PC-3 (cell line): ENCODE measurements at regions not wholly inside any gene's neighbourhood (a gene's known extent, or its start where the extent isn't known, plus 50 kb on each side); places are given as distances from the start of the nearest gene placed in this dataset.

Experiments used
- ATAC-seq: fragments of 200-7000 bp; cut with Tn5 transposase; 2 replicates; pipeline ENCODE4 v1.9.1; 2020; ENCODE audit warnings: mild to moderate bottlenecking, moderate library complexity
- BruUV-seq: library from RNA; stranded (reverse); fragments of 400-500 nt; replicated peaks from 2 replicates; lab custom pipeline; 2021; lab: Mats Ljungman, UMichigan
- CTCF ChIA-PET: fragments of 300-600 bp; sonication (Branson Sonifier 250); formaldehyde crosslinking; loops from one replicate; lab custom pipeline; 2022; ENCODE audit warnings: antibody characterized with exemption; lab: Charles Lee
- POLR2A ChIA-PET: fragments of 300-600 bp; sonication (Branson Sonifier 250); formaldehyde crosslinking; loops from one replicate; lab custom pipeline; 2022; ENCODE audit warnings: antibody characterized with exemption; ENCODE audit not compliant: unreplicated experiment; lab: Charles Lee
- DNase-seq: peaks from one replicate; pipeline ENCODE4 v3.0.0-alpha.2; 2015
- H2AFZ ChIP-seq: fragments of 300-600 bp; sonication (generic); 2 replicates; pipeline ENCODE4 v1.6.0; 2016; ENCODE audit warnings: antibody characterized with exemption, low read length
- H3F3A ChIP-seq: fragments of 300-600 bp; sonication (generic); one replicate; pipeline ENCODE4 v1.6.0; 2017; ENCODE audit warnings: antibody characterized with exemption, low read length, control low read depth, mild to moderate bottlenecking; ENCODE audit not compliant: unreplicated experiment
- H3K27ac ChIP-seq: fragments of 300-600 bp; sonication (generic); 2 replicates; pipeline ENCODE4 v1.5.1; 2016; ENCODE audit warnings: mild to moderate bottlenecking, low read length
- H3K27me3 ChIP-seq: fragments of 300-600 bp; sonication (generic); 2 replicates; pipeline ENCODE4 v1.6.1; 2016; ENCODE audit warnings: low read length, mixed read lengths
- H3K36me3 ChIP-seq: fragments of 300-600 bp; sonication (generic); 2 replicates; pipeline ENCODE4 v1.6.1; 2016; ENCODE audit warnings: low read depth, mixed run types, low read length, mixed read lengths
- H3K4me1 ChIP-seq: fragments of 300-600 bp; sonication (generic); 2 replicates; pipeline ENCODE4 v1.5.1; 2016; ENCODE audit warnings: low read length; ENCODE audit not compliant: insufficient read depth
- H3K4me2 ChIP-seq: fragments of 300-600 bp; sonication (generic); 2 replicates; pipeline ENCODE4 v1.6.0; 2016; ENCODE audit warnings: low read length
- H3K4me3 ChIP-seq: fragments of 300-600 bp; sonication (generic); 2 replicates; pipeline ENCODE4 v1.5.1; 2016; ENCODE audit warnings: mild to moderate bottlenecking, low read length, mixed read lengths
- H3K79me2 ChIP-seq: fragments of 300-600 bp; sonication (generic); 2 replicates; pipeline ENCODE4 v1.6.1; 2017; ENCODE audit warnings: low read length, mixed read lengths
- H3K9ac ChIP-seq: fragments of 300-600 bp; sonication (generic); 2 replicates; pipeline ENCODE4 v1.6.0; 2016; ENCODE audit warnings: mild to moderate bottlenecking, low read length
- H3K9me2 ChIP-seq: fragments of 300-600 bp; sonication (generic); replicated peaks from 2 replicates; pipeline ENCODE4 v1.6.1; 2016; ENCODE audit warnings: mixed run types, low read length, mixed read lengths
- H3K9me3 ChIP-seq: fragments of 300-600 bp; sonication (generic); 2 replicates; pipeline ENCODE4 v1.6.1; 2016; ENCODE audit warnings: low read length, mixed read lengths
- H4K20me1 ChIP-seq: fragments of 300-600 bp; sonication (generic); 2 replicates; pipeline ENCODE4 v1.6.1; 2016; ENCODE audit warnings: low read length, mixed read lengths
- EZH2 ChIP-seq: fragments of 300-600 bp; sonication (generic); IDR thresholded peaks from one replicate; pipeline ENCODE4 v1.6.1; 2017; ENCODE audit warnings: antibody characterized with exemption, mild to moderate bottlenecking, low read length; ENCODE audit not compliant: unreplicated experiment
- EZH2phosphoT487 ChIP-seq: fragments of 300-600 bp; sonication (generic); IDR thresholded peaks from 2 replicates; pipeline ENCODE4 v1.6.1; 2018; ENCODE audit warnings: mild to moderate bottlenecking, antibody characterized with exemption, low read length, borderline replicate concordance
- intact Hi-C: fragments of 100-400 bp; cut with micrococcal nuclease; formaldehyde crosslinking; loops from 2 replicates; pipeline ENCODE4 v1.9.0; 2023
- TF ChIP-seq, protein P1 (sequence below): fragments of 300-600 bp; sonication (generic); conservative IDR thresholded peaks from 2 replicates; pipeline ENCODE4 v1.5.1; 2017; ENCODE audit warnings: antibody characterized with exemption, low read depth, mild to moderate bottlenecking, low read length

DNA sequence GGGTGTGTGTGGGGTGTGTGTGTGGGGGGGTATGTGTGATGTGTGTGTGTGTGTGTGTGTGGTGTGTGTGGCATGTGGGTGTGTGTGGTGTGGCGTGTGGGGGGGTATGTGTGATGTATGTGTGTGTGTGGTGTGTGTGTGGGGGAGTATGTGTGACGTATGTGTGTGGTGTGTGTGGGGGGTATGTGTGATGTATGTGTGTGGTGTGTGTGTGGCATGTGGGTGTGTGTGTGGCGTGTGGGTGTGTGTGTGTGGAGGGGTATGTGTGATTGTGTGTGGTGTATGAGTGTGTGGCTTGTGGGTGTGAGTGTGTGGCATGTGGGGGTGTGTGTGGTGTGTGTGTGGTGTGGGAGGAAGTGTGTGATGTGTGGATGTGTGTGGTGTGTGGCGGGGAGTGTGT lies 442.3 kb downstream of the PREX1 start:
- Histone ChIP-seq H3K9me3 (no peaks in the 10 kb centered on the region), H3K4me3 (no peak overlapping the region), H3K4me1 (no peaks in the 10 kb centered on the region), H3K27me3 (peaks cover 14% of the 10 kb centered on the region), H3K4me2 (no peak overlapping the region), H3K9ac (no peak overlapping the region), H3F3A (no peaks in the 10 kb centered on the region), H3K9me2 (no peaks in the 10 kb centered on the region), H2AFZ (no peak overlapping the region), H3K79me2 (no peaks in the 10 kb centered on the region), H4K20me1 (no peaks in the 10 kb centered on the region), H3K27ac (no peak overlapping the region), H3K36me3 (no peaks in the 10 kb centered on the region)
- ATAC-seq (no peak), DNase-seq (no peak)
- POLR2A ChIA-PET, result no interaction called here
- CTCF ChIA-PET, result no interaction called here
- TF ChIP-seq EZH2phosphoT487 (no peak), EZH2 (no peak)
- TF ChIP-seq, protein P1, sequence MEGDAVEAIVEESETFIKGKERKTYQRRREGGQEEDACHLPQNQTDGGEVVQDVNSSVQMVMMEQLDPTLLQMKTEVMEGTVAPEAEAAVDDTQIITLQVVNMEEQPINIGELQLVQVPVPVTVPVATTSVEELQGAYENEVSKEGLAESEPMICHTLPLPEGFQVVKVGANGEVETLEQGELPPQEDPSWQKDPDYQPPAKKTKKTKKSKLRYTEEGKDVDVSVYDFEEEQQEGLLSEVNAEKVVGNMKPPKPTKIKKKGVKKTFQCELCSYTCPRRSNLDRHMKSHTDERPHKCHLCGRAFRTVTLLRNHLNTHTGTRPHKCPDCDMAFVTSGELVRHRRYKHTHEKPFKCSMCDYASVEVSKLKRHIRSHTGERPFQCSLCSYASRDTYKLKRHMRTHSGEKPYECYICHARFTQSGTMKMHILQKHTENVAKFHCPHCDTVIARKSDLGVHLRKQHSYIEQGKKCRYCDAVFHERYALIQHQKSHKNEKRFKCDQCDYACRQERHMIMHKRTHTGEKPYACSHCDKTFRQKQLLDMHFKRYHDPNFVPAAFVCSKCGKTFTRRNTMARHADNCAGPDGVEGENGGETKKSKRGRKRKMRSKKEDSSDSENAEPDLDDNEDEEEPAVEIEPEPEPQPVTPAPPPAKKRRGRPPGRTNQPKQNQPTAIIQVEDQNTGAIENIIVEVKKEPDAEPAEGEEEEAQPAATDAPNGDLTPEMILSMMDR, result no peak
- BruUV-seq, result no TSS peak
- intact Hi-C loops, result no loop called here

DNA sequence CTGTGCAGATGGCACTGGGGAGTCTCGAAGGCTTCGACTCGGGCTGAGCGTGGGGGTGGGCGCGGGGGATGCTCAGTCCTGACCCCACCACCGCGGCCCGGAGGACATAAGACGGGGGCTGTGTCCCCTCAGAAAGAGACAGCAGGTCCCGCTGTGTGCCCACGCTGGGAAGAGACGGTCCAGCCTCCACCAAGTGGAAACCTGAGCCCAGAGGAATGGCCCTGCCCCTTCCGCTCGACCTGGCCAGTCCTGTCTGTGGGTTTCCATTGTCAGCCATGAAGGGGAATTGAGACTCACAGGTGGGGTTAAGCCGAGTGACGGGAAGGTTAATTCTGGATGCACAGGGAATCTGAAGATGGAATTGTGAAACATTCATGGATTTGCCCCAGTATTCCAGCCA lies 442.7 kb downstream of the PREX1 start:
- no peak overlapping the region for H2AFZ ChIP-seq
- peaks cover 10% of the 10 kb centered on the region for H3K27me3 ChIP-seq
- no peaks in the 10 kb centered on the region for H3K79me2 ChIP-seq
- intact Hi-C loops, result no loop called here
- TF ChIP-seq EZH2 (no peak), EZH2phosphoT487 (no peak)
- TF ChIP-seq, protein P1, result no peak
- no peaks in the 10 kb centered on the region for H3K36me3 ChIP-seq
- ATAC-seq (no peak), DNase-seq (no peak)
- H4K20me1 ChIP-seq, result no peaks in the 10 kb centered on the region
- H3K4me3 ChIP-seq, result no peak overlapping the region
- H3F3A ChIP-seq, result no peaks in the 10 kb centered on the region
- no peaks in the 10 kb centered on the region for H3K9me3 ChIP-seq
- H3K4me2 ChIP-seq, result no peak overlapping the region
- no peaks in the 10 kb centered on the region for H3K4me1 ChIP-seq
- CTCF ChIA-PET, result no interaction called here
- H3K27ac ChIP-seq, result no peak overlapping the region
- no TSS peak for BruUV-seq
- no peaks in the 10 kb centered on the region for H3K9me2 ChIP-seq
- POLR2A ChIA-PET, result no interaction called here
- no peak overlapping the region for H3K9ac ChIP-seq

DNA sequence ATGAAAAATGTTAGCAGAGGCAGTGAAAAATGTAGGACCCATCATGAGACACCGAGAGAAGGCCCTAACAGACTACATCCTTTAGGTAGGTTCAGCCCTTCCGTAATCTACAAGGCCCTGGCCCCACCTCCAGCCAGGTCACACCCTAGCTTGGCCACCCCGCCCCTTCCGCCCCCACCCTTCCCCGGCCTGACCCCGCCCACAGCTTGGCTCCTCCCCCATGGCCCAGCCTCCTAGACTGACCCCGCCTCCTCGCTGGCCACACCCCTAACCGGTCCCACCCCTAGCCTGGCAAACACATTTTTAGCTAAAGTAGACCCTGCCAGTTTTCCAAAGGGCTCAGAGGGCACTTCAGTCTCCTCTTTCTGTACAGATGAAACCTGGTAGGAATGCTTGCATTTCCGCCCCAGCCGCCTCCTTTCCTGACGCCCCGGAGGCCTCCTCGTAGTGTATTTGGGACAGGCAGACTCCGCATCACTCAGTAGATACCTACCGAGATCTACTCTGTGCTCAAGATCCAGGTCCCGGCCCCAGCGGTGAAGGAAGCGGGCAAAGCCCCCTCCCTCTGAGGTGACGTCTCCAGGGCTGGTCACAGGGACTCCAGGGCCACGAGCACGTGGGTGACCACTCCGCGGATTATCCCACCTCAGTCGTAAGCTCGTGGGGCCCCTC lies 443.5 kb downstream of the PREX1 start:
- no peaks in the 10 kb centered on the region for H3K9me2 ChIP-seq
- no peak for ATAC-seq
- DNase-seq, result no peak

More for the DNA sequence above, 443.5 kb downstream of the PREX1 start:
- POLR2A ChIA-PET, result no interaction called here
- intact Hi-C loops, result no loop called here
- Histone ChIP-seq H3K27ac (no peak overlapping the region), H3K27me3 (peaks cover 1% of the 10 kb centered on the region), H3K4me2 (no peak overlapping the region), H3K9me3 (no peaks in the 10 kb centered on the region), H3F3A (no peaks in the 10 kb centered on the region), H3K4me3 (no peak overlapping the region), H3K9ac (no peak overlapping the region), H3K4me1 (no peaks in the 10 kb centered on the region), H3K36me3 (no peaks in the 10 kb centered on the region), H4K20me1 (no peaks in the 10 kb centered on the region), H2AFZ (no peak overlapping the region), H3K79me2 (no peaks in the 10 kb centered on the region)
- no TSS peak for BruUV-seq
- CTCF ChIA-PET, result no interaction called here
- TF ChIP-seq EZH2phosphoT487, result no peak
- TF ChIP-seq, protein P1, result no peak
- TF ChIP-seq EZH2, result no peak
